ENCODE measurements at regions not wholly inside any gene's neighbourhood (a gene's known extent, or its start where the extent isn't known, plus 50 kb on each side); places are given as distances from the start of the nearest gene placed in this dataset.

- TF ChIP-seq RARB (CRISPR knock-in tag; IDR thresholded peaks at IDR 0.05) (no peak), ESRRG (CRISPR knock-in tag; IDR thresholded peaks at IDR 0.05) (no peak), BACH2 (CRISPR knock-in tag; IDR thresholded peaks at IDR 0.05; ENCODE audit: borderline replicate concordance) (no peak)
Observed at GRCh38 chr14:58725226-58725625, 87.5 kb downstream of the DACT1 start.
